GM12873 (cell line): ENCODE measurements at regions not wholly inside any gene's neighbourhood (a gene's known extent, or its start where the extent isn't known, plus 50 kb on each side); places are given as distances from the start of the nearest gene placed in this dataset.

ENCODE experiments used
- CTCF ChIP-seq: IDR thresholded peaks from 2 replicates; pipeline ENCODE4 v1.5.1; 2012; ENCODE audit warnings: low read depth, mild to moderate bottlenecking, moderate library complexity, low read length, control low read depth; ENCODE audit not compliant: insufficient read depth; ENCODE audit errors: missing control alignments

DNA sequence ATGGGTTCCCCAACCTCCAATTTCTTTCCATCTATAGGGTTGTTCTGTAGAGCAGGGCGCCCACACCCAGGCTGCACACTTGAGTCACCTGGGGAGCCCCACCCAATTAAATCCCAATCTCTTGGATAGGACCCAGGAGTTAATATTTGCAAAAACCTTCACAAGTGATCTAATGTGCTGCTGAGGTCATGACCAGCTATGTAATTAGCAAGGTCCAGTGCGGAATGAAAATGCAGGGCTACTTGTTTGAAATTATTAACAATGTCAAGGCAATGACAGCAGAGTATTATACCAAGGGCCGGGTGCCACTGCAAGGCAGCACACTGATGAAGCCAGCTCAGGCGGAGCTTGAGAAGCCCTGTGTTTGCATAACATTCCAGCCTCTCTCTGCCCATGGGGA lies 302.7 kb downstream of the MAF start:
- no peak for TF ChIP-seq CTCF

- no peak for TF ChIP-seq CTCF
Observed at GRCh38 chr16:79297296-79297695, 303.2 kb downstream of the MAF start.

- TF ChIP-seq CTCF: no peak
Observed at GRCh38 chr16:79296491-79296890, 304.0 kb downstream of the MAF start.

DNA sequence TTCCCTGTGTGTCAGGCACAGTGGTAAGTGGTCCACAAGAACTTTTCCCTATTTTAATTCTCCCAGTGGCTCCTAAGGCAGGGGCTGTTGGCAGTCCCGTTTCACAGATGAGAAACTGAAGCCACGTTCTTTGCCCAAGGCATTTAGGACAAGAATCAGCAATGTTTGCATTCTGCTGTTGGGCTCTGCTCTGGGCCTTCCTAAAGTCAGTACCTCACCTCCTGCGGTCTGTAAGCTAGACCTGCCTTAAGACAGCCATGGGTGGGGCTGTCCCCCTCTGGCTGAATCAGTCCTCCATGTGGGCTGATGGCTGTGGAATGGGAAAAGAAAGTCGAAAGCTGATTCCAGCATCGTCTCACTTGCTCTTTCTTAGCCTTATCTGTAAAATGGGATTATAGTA lies 304.8 kb downstream of the MAF start:
- TF ChIP-seq CTCF: no peak

GRCh38 chr16:79295162-79295561 lies 305.4 kb downstream of the MAF start:
- TF ChIP-seq CTCF: no peak

GRCh38 chr16:79294568-79294967 lies 306.0 kb downstream of the MAF start:
- TF ChIP-seq CTCF: no peak

DNA sequence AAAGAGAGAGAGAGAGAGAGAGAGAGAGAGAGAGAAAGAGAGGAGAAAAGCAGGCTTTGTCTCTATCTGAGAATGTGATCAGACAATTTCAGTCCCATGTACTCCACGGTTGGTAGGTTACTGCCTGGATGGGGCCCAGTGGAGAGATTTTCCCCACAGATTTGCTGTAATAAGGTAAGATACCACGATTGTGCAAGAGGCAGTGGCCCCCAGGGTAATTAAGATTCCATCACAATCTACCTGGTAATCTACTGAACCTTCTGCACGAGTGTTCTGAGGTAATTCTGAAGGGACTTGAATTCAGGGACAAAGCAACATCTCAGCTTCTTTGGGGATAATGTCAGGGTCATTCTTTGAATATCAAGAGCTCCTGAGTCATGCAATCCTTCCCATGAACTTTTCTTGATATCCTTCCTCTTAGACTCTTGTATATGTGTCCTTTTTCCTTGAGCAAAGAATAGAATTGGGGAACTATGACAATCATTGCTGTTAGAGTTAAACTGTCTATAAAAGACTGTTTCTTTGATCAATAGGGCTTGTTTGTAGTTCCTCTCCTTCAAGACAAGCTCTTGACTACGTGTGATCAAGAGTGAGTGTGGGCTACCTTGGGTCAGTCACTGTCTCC lies 306.6 kb downstream of the MAF start:
- no peak for TF ChIP-seq CTCF
